ENCODE measurements at regions not wholly inside any gene's neighbourhood (a gene's known extent, or its start where the extent isn't known, plus 50 kb on each side); places are given as distances from the start of the nearest gene placed in this dataset.

DNA sequence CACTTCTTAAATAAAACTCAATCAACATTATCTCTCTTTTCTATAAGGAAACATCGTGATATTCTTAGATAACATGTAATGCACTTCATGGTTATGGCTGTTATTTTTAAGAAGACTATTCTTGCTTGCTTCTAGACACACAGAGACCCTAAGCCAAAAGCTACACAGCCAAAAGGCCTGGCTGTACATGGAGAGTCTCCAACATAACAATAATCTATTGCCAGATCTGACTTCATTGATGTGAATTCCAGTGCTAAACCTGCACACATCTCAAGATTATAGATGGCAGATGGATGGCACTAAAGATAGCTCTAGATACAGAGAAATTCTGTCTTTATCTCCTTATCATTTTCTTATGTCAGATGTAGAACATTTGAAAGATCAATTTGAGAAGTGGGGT, 811.6 kb upstream of the ZNF608 start:
- no peak for DNase-seq (ENCODE audit: low spot score, unreplicated experiment)
- Mint-ChIP-seq H3K36me3 (ENCODE audit: insufficient read depth) (no peaks in the 10 kb centered on the region), H3K4me1 (ENCODE audit: low read depth) (peaks cover 25% of the 10 kb centered on the region), H3K9me3 (ENCODE audit: low read depth) (no peaks in the 10 kb centered on the region), H3K27me3 (no peaks in the 10 kb centered on the region), H3K4me3 (ENCODE audit: low read depth) (no peak overlapping the region), H3K27ac (no peak overlapping the region)
- TF ChIP-seq, protein P1, sequence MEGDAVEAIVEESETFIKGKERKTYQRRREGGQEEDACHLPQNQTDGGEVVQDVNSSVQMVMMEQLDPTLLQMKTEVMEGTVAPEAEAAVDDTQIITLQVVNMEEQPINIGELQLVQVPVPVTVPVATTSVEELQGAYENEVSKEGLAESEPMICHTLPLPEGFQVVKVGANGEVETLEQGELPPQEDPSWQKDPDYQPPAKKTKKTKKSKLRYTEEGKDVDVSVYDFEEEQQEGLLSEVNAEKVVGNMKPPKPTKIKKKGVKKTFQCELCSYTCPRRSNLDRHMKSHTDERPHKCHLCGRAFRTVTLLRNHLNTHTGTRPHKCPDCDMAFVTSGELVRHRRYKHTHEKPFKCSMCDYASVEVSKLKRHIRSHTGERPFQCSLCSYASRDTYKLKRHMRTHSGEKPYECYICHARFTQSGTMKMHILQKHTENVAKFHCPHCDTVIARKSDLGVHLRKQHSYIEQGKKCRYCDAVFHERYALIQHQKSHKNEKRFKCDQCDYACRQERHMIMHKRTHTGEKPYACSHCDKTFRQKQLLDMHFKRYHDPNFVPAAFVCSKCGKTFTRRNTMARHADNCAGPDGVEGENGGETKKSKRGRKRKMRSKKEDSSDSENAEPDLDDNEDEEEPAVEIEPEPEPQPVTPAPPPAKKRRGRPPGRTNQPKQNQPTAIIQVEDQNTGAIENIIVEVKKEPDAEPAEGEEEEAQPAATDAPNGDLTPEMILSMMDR (IDR thresholded peaks at IDR 0.05; ENCODE audit: unreplicated experiment), result no peak

DNA sequence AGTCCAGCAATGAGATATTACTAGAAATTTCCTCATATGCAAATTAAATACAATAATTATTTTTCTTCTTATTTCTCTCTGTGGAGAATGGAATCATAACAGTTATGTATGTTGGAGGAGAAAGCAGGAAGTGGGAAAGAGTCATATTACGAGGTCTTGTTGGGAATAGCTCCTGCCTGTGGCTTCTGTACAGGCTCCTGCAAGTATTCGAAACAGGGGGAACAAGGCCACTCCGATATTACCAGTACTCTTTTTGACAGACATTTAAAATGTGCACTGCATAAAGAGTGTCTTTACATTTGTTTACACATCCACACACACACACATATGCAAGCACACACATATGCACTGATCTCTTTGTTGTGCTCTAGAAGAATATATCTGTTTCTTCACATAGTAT, 812.0 kb upstream of the ZNF608 start:
- TF ChIP-seq, protein P1 (IDR thresholded peaks at IDR 0.05; ENCODE audit: unreplicated experiment), result no peak
- H3K27ac Mint-ChIP-seq, result no peak overlapping the region
- no peaks in the 10 kb centered on the region for H3K36me3 Mint-ChIP-seq (ENCODE audit: insufficient read depth)
- no peak for DNase-seq (ENCODE audit: low spot score, unreplicated experiment)
- H3K27me3 Mint-ChIP-seq, result no peaks in the 10 kb centered on the region
- H3K9me3 Mint-ChIP-seq (ENCODE audit: low read depth), result no peaks in the 10 kb centered on the region
- H3K4me1 Mint-ChIP-seq (ENCODE audit: low read depth), result peaks cover 25% of the 10 kb centered on the region
- H3K4me3 Mint-ChIP-seq (ENCODE audit: low read depth), result no peak overlapping the region

DNA sequence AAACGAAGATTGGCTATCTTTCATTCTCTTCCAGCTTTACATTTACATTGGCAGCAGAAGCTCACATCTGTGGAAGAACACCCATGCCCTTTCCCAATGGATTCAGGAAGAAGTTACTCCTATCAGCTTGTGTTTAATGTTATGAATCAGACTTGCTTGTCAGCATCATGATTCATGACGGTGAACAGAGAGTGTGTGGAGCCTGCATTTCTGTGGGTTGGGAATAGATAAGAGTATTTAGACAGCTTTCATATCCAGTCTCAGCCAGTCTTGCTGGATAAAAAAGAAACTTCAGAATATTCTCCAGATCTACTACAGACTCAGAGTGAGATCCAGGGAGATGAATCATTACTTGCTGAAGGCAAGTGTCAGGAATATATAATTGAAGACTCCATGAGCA, 812.9 kb upstream of the ZNF608 start:
- H3K9me3 Mint-ChIP-seq (ENCODE audit: low read depth), result no peaks in the 10 kb centered on the region
- DNase-seq (ENCODE audit: low spot score, unreplicated experiment), result no peak
- H3K27me3 Mint-ChIP-seq, result no peaks in the 10 kb centered on the region
- no peak overlapping the region for H3K4me3 Mint-ChIP-seq (ENCODE audit: low read depth)
- H3K4me1 Mint-ChIP-seq (ENCODE audit: low read depth), result peaks cover 25% of the 10 kb centered on the region
- peak overlapping the region; percentile 34 for H3K27ac Mint-ChIP-seq
- H3K36me3 Mint-ChIP-seq (ENCODE audit: insufficient read depth), result no peaks in the 10 kb centered on the region
- TF ChIP-seq, protein P1 (IDR thresholded peaks at IDR 0.05; ENCODE audit: unreplicated experiment), result no peak

- no peaks in the 10 kb centered on the region for H3K27me3 Mint-ChIP-seq
- no peak for DNase-seq (ENCODE audit: low spot score, unreplicated experiment)
- H3K4me1 Mint-ChIP-seq (ENCODE audit: low read depth), result peaks cover 23% of the 10 kb centered on the region
- H3K36me3 Mint-ChIP-seq (ENCODE audit: insufficient read depth), result peaks cover 1% of the 10 kb centered on the region
- TF ChIP-seq, protein P1 (IDR thresholded peaks at IDR 0.05; ENCODE audit: unreplicated experiment), result no peak
- H3K27ac Mint-ChIP-seq, result no peak overlapping the region
- peaks cover 3% of the 10 kb centered on the region for H3K9me3 Mint-ChIP-seq (ENCODE audit: low read depth)
- H3K4me3 Mint-ChIP-seq (ENCODE audit: low read depth), result no peak overlapping the region
Observed at GRCh38 chr5:125560476-125561225, 814.2 kb upstream of the ZNF608 start.

DNA sequence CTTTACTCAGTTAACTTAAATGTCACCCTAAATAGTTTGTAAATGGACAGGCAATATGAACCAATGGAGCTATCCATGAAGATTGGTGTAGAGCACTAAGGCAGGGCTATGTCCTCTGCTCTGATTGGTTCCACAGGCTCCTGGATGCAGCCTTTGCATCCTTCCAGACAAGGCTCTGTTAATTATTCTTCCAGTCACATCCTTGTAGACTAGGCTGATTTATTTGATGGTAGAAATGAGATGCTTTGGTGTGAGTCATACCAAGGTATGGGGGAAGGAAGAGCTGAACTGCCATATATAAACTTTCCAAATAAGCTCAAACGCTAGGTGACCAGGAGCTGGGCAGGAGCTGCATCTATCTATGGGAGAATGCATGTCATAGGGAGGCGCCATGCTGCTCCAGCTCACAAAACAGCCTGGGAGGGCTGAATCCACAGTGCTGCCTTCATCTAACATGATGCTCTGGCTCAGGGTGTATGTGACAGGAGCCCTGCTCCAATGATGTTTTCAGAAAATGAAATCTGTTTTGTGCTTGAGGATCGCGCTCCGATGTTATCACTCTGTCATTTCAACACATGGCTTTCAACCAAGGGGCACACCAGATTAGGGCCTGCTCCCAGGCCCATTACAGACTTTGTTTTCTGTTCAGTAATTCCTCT, 818.0 kb upstream of the ZNF608 start:
- H3K27me3 Mint-ChIP-seq, result no peaks in the 10 kb centered on the region
- peaks cover 5% of the 10 kb centered on the region for H3K36me3 Mint-ChIP-seq (ENCODE audit: insufficient read depth)
- DNase-seq (ENCODE audit: low spot score, unreplicated experiment), result no peak
- TF ChIP-seq, protein P1 (IDR thresholded peaks at IDR 0.05; ENCODE audit: unreplicated experiment), result no peak
- peaks cover 8% of the 10 kb centered on the region for H3K4me1 Mint-ChIP-seq (ENCODE audit: low read depth)
- H3K9me3 Mint-ChIP-seq (ENCODE audit: low read depth), result peaks cover 16% of the 10 kb centered on the region
- H3K27ac Mint-ChIP-seq, result no peak overlapping the region
- H3K4me3 Mint-ChIP-seq (ENCODE audit: low read depth), result no peak overlapping the region
